K562 (cell line): ENCODE measurements at regions not wholly inside any gene's neighbourhood (a gene's known extent, or its start where the extent isn't known, plus 50 kb on each side); places are given as distances from the start of the nearest gene placed in this dataset.
A peak's percentile ranks its signal among the peaks of the same experiment; 100 is the strongest.

ENCODE experiments used
- ATAC-seq: fragments of 200-7000 bp; cut with Tn5 transposase; 3 replicates; pipeline ENCODE4 v1.9.1; 2020; ENCODE audit warnings: moderate library complexity
- BruUV-seq: library from RNA; stranded (reverse); fragments of 400-500 nt; replicated peaks from 2 replicates; lab custom pipeline; 2021; lab: Mats Ljungman, UMichigan
- CTCF ChIA-PET: fragments of 300-600 bp; formaldehyde crosslinking; extraction: SDS; loops from one replicate; lab custom pipeline; 2021; ENCODE audit warnings: low intra/inter-chr PET ratio; lab: Yijun Ruan, JAX
- POLR2A ChIA-PET: fragments of 300-600, 350-650 bp; sonication (Branson Sonifier 250); formaldehyde crosslinking; extraction: SDS; loops from one replicate; lab custom pipeline; 2021; ENCODE audit warnings: antibody characterized with exemption, inconsistent platforms; lab: Yijun Ruan, JAX
- DNase-seq, 4 experiments: peaks; one replicate each; pipeline versions ENCODE4 v3.0.0 to v3.0.0-alpha.2; 2011 to 2018; ENCODE audit warnings: low spot score in 3 of 4, mixed read lengths in 3 of 4; ENCODE audit errors: extremely low read depth in 1 of 4
- FAIRE-seq: peaks from 2 replicates; lab custom pipeline; 2011; peaks lifted over from hg19 to GRCh38; lab: Jason Lieb, UNC
- H2AFZ ChIP-seq: 2 replicates; pipeline ENCODE4 v1.6.0; 2011; ENCODE audit warnings: low read depth, low read length, control low read depth, inconsistent platforms
- H3K27ac ChIP-seq: fragments of 200-600 bp; 3 replicates; pipeline ENCODE4 v1.8.0; 2011; ENCODE audit warnings: low read depth, mild to moderate bottlenecking, control low read depth, inconsistent platforms, low read length, moderate library complexity, mixed read lengths; ENCODE audit errors: extremely low read depth
- H3K27me3 ChIP-seq, 2 experiments: fragments of 300-600 bp in 1 of 2; 2 replicates in 1 of 2; 3 replicates in 1 of 2; pipeline versions ENCODE4 v1.6.0 to v1.8.0; 2011; ENCODE audit warnings: inconsistent platforms in 2 of 2, low read length in 2 of 2, mild to moderate bottlenecking in 1 of 2, mixed read lengths in 1 of 2, moderate library complexity in 1 of 2; ENCODE audit not compliant: control insufficient read depth in 2 of 2, insufficient read depth in 2 of 2
- H3K36me3 ChIP-seq: fragments of 300-600 bp; 3 replicates; pipeline ENCODE4 v1.8.0; 2011; ENCODE audit warnings: mild to moderate bottlenecking, low read length, inconsistent platforms; ENCODE audit not compliant: control insufficient read depth, insufficient read depth
- H3K4me1 ChIP-seq, 2 experiments: fragments of 200-600 bp in 1 of 2; replicated peaks in 1 of 2; 2 replicates in 1 of 2; 3 replicates in 1 of 2; pipeline versions ENCODE4 v1.5.1 to v1.8.0; 2011; ENCODE audit warnings: inconsistent platforms in 2 of 2, low read length in 2 of 2, mild to moderate bottlenecking in 1 of 2, mixed read lengths in 1 of 2, moderate library complexity in 1 of 2; ENCODE audit not compliant: control insufficient read depth in 2 of 2, insufficient read depth in 2 of 2
- H3K4me2 ChIP-seq: 2 replicates; pipeline ENCODE4 v1.6.1; 2011; ENCODE audit warnings: low read length, control low read depth, inconsistent platforms, mixed read lengths; ENCODE audit not compliant: insufficient read depth
- H3K4me3 ChIP-seq: fragments of 200-600 bp; sonication (generic), shearing (Covaris generic); 2 replicates; pipeline ENCODE4 v1.5.1; 2016; ENCODE audit warnings: control low read depth, inconsistent platforms
- H3K79me2 ChIP-seq: fragments of 200-600 bp; 3 replicates; pipeline ENCODE4 v1.8.0; 2011; ENCODE audit warnings: low read length, inconsistent platforms; ENCODE audit not compliant: control insufficient read depth, insufficient read depth
- H3K9ac ChIP-seq, 2 experiments: 2 replicates each; pipeline versions ENCODE4 v1.6.0 to v1.6.1; 2011; ENCODE audit warnings: low read depth in 2 of 2, low read length in 2 of 2, control low read depth in 1 of 2, inconsistent platforms in 1 of 2, mild to moderate bottlenecking in 1 of 2, mixed read lengths in 1 of 2; ENCODE audit not compliant: insufficient read depth in 1 of 2
- H3K9me1 ChIP-seq: one replicate; pipeline ENCODE4 v1.6.0; 2011; ENCODE audit warnings: inconsistent platforms, mild to moderate bottlenecking, low read length, moderate library complexity; ENCODE audit not compliant: control insufficient read depth, insufficient read depth
- H3K9me3 ChIP-seq: replicated peaks from 2 replicates; pipeline ENCODE4 v1.5.1; 2011; ENCODE audit warnings: low read depth, low read length, inconsistent platforms; ENCODE audit not compliant: control insufficient read depth, insufficient read depth
- H4K20me1 ChIP-seq: replicated peaks from 2 replicates; pipeline ENCODE4 v1.6.1; 2011; ENCODE audit warnings: low read length, inconsistent platforms, mixed read lengths; ENCODE audit not compliant: control insufficient read depth, insufficient read depth
- CEBPG ChIP-seq, 3 experiments: fragments of 200-800 bp in 1 of 3; sonication (Bioruptor generic) in 1 of 3; sonication (generic) in 1 of 3; formaldehyde crosslinking in 1 of 3; IDR thresholded peaks in 2 of 3; conservative IDR thresholded peaks in 1 of 3; 2 replicates each; pipeline versions ENCODE4 v1.6.1 to v1.8.0; 2016 to 2022; ENCODE audit warnings: missing compliant biosample characterization in 2 of 3, missing genetic modification characterization in 2 of 3, mild to moderate bottlenecking in 1 of 3, missing genetic modification reagents in 1 of 3
- CXXC5 ChIP-seq: fragments of 250-450 bp; sonication (Bioruptor Pico); IDR thresholded peaks from 2 replicates; pipeline ENCODE4 v1.8.0; 2022; ENCODE audit warnings: inconsistent platforms, mild to moderate bottlenecking, moderate library complexity
- SREBF1 ChIP-seq: fragments of 150-350 bp; IDR thresholded peaks from 2 replicates; pipeline ENCODE4 v1.6.1; 2014; ENCODE audit warnings: antibody characterized with exemption, low read depth, low read length, borderline replicate concordance
- ZNF354B ChIP-seq: fragments of 250-450 bp; sonication (Bioruptor Pico); IDR thresholded peaks from 2 replicates; pipeline ENCODE4 v1.4.0; 2020
- WGBS: fragments of 100-300 bp; shearing (Covaris generic); methylation state at CpG from one replicate; pipeline ENCODE4 v1.1.6; 2016; ENCODE audit warnings: low coverage, mixed read lengths; ENCODE audit not compliant: insufficient coverage; ENCODE audit errors: missing lambda C conversion rate; 5-methylcytosine and 5-hydroxymethylcytosine counted together
- in situ Hi-C: fragments of 300-500 bp; cut with MboI; formaldehyde crosslinking; loops from 4 replicates; pipeline ENCODE4 v1.15.0; 2018; ENCODE audit warnings: inconsistent platforms, mixed read lengths
- intact Hi-C: fragments of 100-400 bp; cut with micrococcal nuclease; formaldehyde crosslinking; loops from 2 replicates; pipeline ENCODE4 v1.14.2; 2022
- TF ChIP-seq, protein P1 (sequence below), 2 experiments: fragments of 450-650 bp in 1 of 2; sonication (generic) in 1 of 2; formaldehyde crosslinking in 1 of 2; IDR thresholded peaks; 2 replicates each; pipeline versions ENCODE4 v1.7.1 to v1.9.0; 2016 to 2022; ENCODE audit warnings: inconsistent platforms in 1 of 2, mild to moderate bottlenecking in 1 of 2, missing genetic modification reagents in 1 of 2

DNA sequence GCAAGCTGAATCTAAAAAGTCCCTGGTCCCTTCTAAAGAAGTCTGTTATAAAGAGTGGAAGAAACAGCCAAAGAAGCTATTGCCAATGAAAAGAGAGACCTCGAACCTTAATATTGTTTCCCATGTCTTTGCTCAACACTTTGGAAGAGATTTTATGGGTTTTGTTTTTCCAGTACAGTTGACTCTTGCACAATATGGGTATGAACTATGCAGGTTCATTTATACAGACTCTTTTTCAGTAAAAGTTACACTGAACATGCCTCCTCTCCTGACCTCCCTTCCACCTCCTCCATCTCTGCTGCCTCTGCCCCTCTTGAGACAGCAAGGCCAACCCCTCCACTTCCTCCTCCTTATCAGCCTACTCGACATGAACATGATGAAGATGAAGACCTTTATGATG lies 332.5 kb downstream of the SETD4 start:
- Histone ChIP-seq H3K4me2 (no peak overlapping the region), H3K36me3 (no peaks in the 10 kb centered on the region), H4K20me1 (no peaks in the 10 kb centered on the region), H3K27me3 (peaks cover 3 to 14% of the 10 kb centered on the region in 2 experiments; a peak in 2 of 5 replicates), H3K9ac (no peak overlapping the region), H3K79me2 (no peaks in the 10 kb centered on the region), H3K27ac (no peak overlapping the region), H3K4me1 (no peaks in the 10 kb centered on the region), H2AFZ (no peak overlapping the region), H3K9me3 (no peaks in the 10 kb centered on the region)
- intact Hi-C loops (no loop called here), in situ Hi-C loops (no loop called here)
- POLR2A ChIA-PET = interaction anchor here (1.1 kb wide), 1 partner anchor 11 kb away, joined by 4 read pairs; no protein-coding TSS in a partner anchor
- FAIRE-seq (no peak), DNase-seq (no peak)
- CTCF ChIA-PET = no interaction called here
- whole genome bisulfite sequencing = 0% methylated on average over 2 of the region's 2 CpGs
- no TSS peak for BruUV-seq
- TF ChIP-seq SREBF1 (no peak), ZNF354B (CRISPR knock-in tag) (no peak), CEBPG (CRISPR knock-in tag; IDR thresholded peaks at IDR 0.05) (no peak), CEBPG (tag; conservative IDR thresholded peaks at IDR 0.05 in 1 of 2, IDR thresholded peaks at IDR 0.05 in 1 of 2) (0 out of 4 replicates have a peak, but pooled peaks of 1 of the 2 experiments have one; percentile 12)
- TF ChIP-seq, all 486 proteins: peak for 1
- no peak overlapping the region for H3K4me3 ChIP-seq
- no peaks in the 10 kb centered on the region for H3K9me1 ChIP-seq
- ATAC-seq = no peak

DNA sequence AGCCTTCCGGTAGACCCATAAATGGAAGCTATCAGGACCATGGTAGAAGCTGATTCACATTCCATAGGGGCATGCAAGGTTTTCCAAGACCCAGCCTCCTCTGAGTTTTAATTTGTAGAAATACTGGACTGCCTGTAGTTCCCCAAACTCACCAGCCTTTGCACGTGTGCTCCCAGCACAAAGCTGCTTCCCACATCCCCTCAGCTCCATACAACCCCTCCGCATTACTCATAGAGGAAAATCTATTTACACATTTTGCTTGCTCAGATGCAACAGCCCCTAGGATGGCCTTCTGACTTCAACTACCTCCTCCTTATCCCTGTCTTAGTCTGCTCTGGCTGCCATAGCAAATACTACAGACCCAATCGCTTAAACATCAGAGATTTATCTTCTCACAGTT lies 336.2 kb downstream of the SETD4 start:
- H4K20me1 ChIP-seq = no peaks in the 10 kb centered on the region
- ChIA-PET POLR2A (no interaction called here), CTCF (no interaction called here)
- in situ Hi-C loops = no loop called here
- H3K9me3 ChIP-seq = no peaks in the 10 kb centered on the region
- H3K4me2 ChIP-seq = no peak overlapping the region
- no peak overlapping the region for H2AFZ ChIP-seq
- H3K9ac ChIP-seq = no peak overlapping the region
- H3K4me3 ChIP-seq = no peak overlapping the region
- peaks cover 0 to 8% of the 10 kb centered on the region in 2 experiments; a peak in 1 of 5 replicates for H3K27me3 ChIP-seq
- H3K36me3 ChIP-seq = no peaks in the 10 kb centered on the region
- DNase-seq (no peak), ATAC-seq (no peak), FAIRE-seq (no peak)
- BruUV-seq = no TSS peak
- no peaks in the 10 kb centered on the region for H3K79me2 ChIP-seq
- H3K4me1 ChIP-seq = no peaks in the 10 kb centered on the region
- no peaks in the 10 kb centered on the region for H3K9me1 ChIP-seq
- intact Hi-C loops = no loop called here
- no peak overlapping the region for H3K27ac ChIP-seq
- 2% methylated on average over 4 of the region's 4 CpGs for WGBS
- TF ChIP-seq CXXC5 (CRISPR knock-in tag) = no peak
- TF ChIP-seq, protein P1, sequence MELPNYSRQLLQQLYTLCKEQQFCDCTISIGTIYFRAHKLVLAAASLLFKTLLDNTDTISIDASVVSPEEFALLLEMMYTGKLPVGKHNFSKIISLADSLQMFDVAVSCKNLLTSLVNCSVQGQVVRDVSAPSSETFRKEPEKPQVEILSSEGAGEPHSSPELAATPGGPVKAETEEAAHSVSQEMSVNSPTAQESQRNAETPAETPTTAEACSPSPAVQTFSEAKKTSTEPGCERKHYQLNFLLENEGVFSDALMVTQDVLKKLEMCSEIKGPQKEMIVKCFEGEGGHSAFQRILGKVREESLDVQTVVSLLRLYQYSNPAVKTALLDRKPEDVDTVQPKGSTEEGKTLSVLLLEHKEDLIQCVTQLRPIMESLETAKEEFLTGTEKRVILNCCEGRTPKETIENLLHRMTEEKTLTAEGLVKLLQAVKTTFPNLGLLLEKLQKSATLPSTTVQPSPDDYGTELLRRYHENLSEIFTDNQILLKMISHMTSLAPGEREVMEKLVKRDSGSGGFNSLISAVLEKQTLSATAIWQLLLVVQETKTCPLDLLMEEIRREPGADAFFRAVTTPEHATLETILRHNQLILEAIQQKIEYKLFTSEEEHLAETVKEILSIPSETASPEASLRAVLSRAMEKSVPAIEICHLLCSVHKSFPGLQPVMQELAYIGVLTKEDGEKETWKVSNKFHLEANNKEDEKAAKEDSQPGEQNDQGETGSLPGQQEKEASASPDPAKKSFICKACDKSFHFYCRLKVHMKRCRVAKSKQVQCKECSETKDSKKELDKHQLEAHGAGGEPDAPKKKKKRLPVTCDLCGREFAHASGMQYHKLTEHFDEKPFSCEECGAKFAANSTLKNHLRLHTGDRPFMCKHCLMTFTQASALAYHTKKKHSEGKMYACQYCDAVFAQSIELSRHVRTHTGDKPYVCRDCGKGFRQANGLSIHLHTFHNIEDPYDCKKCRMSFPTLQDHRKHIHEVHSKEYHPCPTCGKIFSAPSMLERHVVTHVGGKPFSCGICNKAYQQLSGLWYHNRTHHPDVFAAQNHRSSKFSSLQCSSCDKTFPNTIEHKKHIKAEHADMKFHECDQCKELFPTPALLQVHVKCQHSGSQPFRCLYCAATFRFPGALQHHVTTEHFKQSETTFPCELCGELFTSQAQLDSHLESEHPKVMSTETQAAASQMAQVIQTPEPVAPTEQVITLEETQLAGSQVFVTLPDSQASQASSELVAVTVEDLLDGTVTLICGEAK (IDR thresholded peaks at IDR 0.05) = no peak
- TF ChIP-seq, protein P1 (CRISPR knock-in tag; IDR thresholded peaks at IDR 0.05) = no peak
